GM12878 (cell line): ENCODE measurements at regions not wholly inside any gene's neighbourhood (a gene's known extent, or its start where the extent isn't known, plus 50 kb on each side); places are given as distances from the start of the nearest gene placed in this dataset.

Experiments
- ATAC-seq: fragments of 200-7000 bp; cut with Tn5 transposase; 3 replicates; pipeline ENCODE4 v1.9.1; 2020; ENCODE audit warnings: mild to moderate bottlenecking, moderate library complexity
- BruUV-seq: library from RNA; stranded (reverse); fragments of 400-500 nt; replicated peaks from 2 replicates; lab custom pipeline; 2021; lab: Mats Ljungman, UMichigan
- CTCF ChIA-PET: fragments of 300-600 bp; sonication (Branson Sonifier 250); formaldehyde crosslinking; extraction: SDS; loops from one replicate; lab custom pipeline; 2021; ENCODE audit warnings: inconsistent platforms; lab: Yijun Ruan, JAX
- POLR2A ChIA-PET: fragments of 350-600 bp; formaldehyde crosslinking; extraction: SDS; loops from one replicate; lab custom pipeline; 2021; ENCODE audit warnings: inconsistent platforms; lab: Charles Lee
- RAD21 ChIA-PET: fragments of 300-600 bp; sonication (Branson Sonifier 250); formaldehyde crosslinking; loops from one replicate; lab custom pipeline; 2023; ENCODE audit warnings: antibody characterized with exemption; ENCODE audit not compliant: unreplicated experiment; lab: Charles Lee
- SMC1A ChIA-PET: fragments of 300-600 bp; sonication (Branson Sonifier 250); formaldehyde crosslinking; loops from one replicate; lab custom pipeline; 2023; ENCODE audit not compliant: unreplicated experiment, uncharacterized antibody; lab: Charles Lee
- DNase-seq: peaks from one replicate; pipeline ENCODE4 v3.0.0-alpha.2; 2011; ENCODE audit warnings: low read depth, low spot score
- FAIRE-seq: peaks from 3 replicates; lab custom pipeline; 2011; peaks lifted over from hg19 to GRCh38; lab: Jason Lieb, UNC
- H2AFZ ChIP-seq: 2 replicates; pipeline ENCODE4 v1.6.0; 2011; ENCODE audit warnings: low read depth, low read length, control low read depth; ENCODE audit not compliant: control insufficient read depth
- H3K27ac ChIP-seq: 2 replicates; pipeline ENCODE4 v1.5.1; 2011; ENCODE audit warnings: control low read depth; ENCODE audit not compliant: control insufficient read depth, insufficient read depth
- H3K27me3 ChIP-seq, 2 experiments: replicated peaks in 1 of 2; 2 replicates each; pipeline versions ENCODE4 v1.6.0 to v1.6.1; 2011; ENCODE audit warnings: low read length in 1 of 2; ENCODE audit not compliant: control insufficient read depth in 2 of 2, insufficient read depth in 2 of 2
- H3K36me3 ChIP-seq, 2 experiments: 2 replicates each; pipeline ENCODE4 v1.5.1; 2011; ENCODE audit warnings: low read length in 1 of 2; ENCODE audit not compliant: control insufficient read depth in 2 of 2, insufficient read depth in 2 of 2
- H3K4me1 ChIP-seq: 2 replicates; pipeline ENCODE4 v1.6.1; 2011; ENCODE audit warnings: mild to moderate bottlenecking, low read length, moderate library complexity, mixed read lengths; ENCODE audit not compliant: control insufficient read depth, insufficient read depth
- H3K4me2 ChIP-seq: 2 replicates; pipeline ENCODE4 v1.6.0; 2011; ENCODE audit warnings: control low read depth; ENCODE audit not compliant: control insufficient read depth, insufficient read depth
- H3K4me3 ChIP-seq: fragments of 200-600 bp; sonication (generic); 2 replicates; pipeline ENCODE4 v1.5.1; 2016
- H3K79me2 ChIP-seq: 2 replicates; pipeline ENCODE4 v1.6.0; 2011; ENCODE audit warnings: low read length; ENCODE audit not compliant: control insufficient read depth, insufficient read depth
- H3K9ac ChIP-seq: 2 replicates; pipeline ENCODE4 v1.8.0; 2011; ENCODE audit warnings: low read length, control low read depth, mixed read lengths; ENCODE audit not compliant: control insufficient read depth, insufficient read depth
- H3K9me3 ChIP-seq: replicated peaks from 3 replicates; pipeline ENCODE4 v1.5.1; 2011; ENCODE audit warnings: mild to moderate bottlenecking, low read length; ENCODE audit not compliant: control insufficient read depth, insufficient read depth
- H4K20me1 ChIP-seq: 2 replicates; pipeline ENCODE4 v1.6.0; 2011; ENCODE audit not compliant: control insufficient read depth, insufficient read depth
- BHLHE40 ChIP-seq, 2 experiments: fragments of 450-650 bp in 1 of 2; IDR thresholded peaks; 2 replicates each; pipeline ENCODE4 v1.6.1; 2011 to 2017; ENCODE audit warnings: low read depth in 2 of 2, borderline replicate concordance in 1 of 2, improper control_type of control experiment in 1 of 2, low read length in 1 of 2, mild to moderate bottlenecking in 1 of 2
- BRCA1 ChIP-seq: IDR thresholded peaks from 2 replicates; pipeline ENCODE4 v1.6.1; 2011; ENCODE audit warnings: low read depth, low read length, improper control_type of control experiment
- CHD1 ChIP-seq: IDR thresholded peaks from 2 replicates; pipeline ENCODE4 v1.6.1; 2012; ENCODE audit warnings: low read depth, low read length, improper control_type of control experiment
- EED ChIP-seq: sonication (generic); IDR thresholded peaks from 2 replicates; pipeline ENCODE4 v1.6.1; 2016; ENCODE audit warnings: antibody characterized with exemption, low read depth
- ETV6 ChIP-seq, 2 experiments: fragments of 450-650 bp in 1 of 2; IDR thresholded peaks in 1 of 2; conservative IDR thresholded peaks in 1 of 2; 2 replicates each; pipeline ENCODE4 v1.6.1; 2014; ENCODE audit warnings: antibody characterized with exemption in 1 of 2, borderline replicate concordance in 1 of 2, low read depth in 1 of 2, mild to moderate bottlenecking in 1 of 2, moderate library complexity in 1 of 2
- HDAC6 ChIP-seq: fragments of 200-600 bp; sonication (generic); IDR thresholded peaks from one replicate; pipeline ENCODE4 v1.8.0; 2017; ENCODE audit warnings: antibody characterized with exemption; ENCODE audit not compliant: unreplicated experiment
- KLF5 ChIP-seq: fragments of 450-650 bp; IDR thresholded peaks from 2 replicates; pipeline ENCODE4 v1.6.1; 2014; ENCODE audit warnings: mild to moderate bottlenecking; ENCODE audit not compliant: partially characterized antibody
- MAX ChIP-seq: IDR thresholded peaks from 2 replicates; pipeline ENCODE4 v1.6.1; 2012; ENCODE audit warnings: low read depth, low read length, improper control_type of control experiment
- NFXL1 ChIP-seq: fragments of 450-650 bp; IDR thresholded peaks from 2 replicates; pipeline ENCODE4 v1.6.1; 2017; ENCODE audit warnings: antibody characterized with exemption, mild to moderate bottlenecking, borderline replicate concordance
- NFYA ChIP-seq: IDR thresholded peaks from 2 replicates; pipeline ENCODE4 v1.6.1; 2011; ENCODE audit warnings: low read depth, mild to moderate bottlenecking, low read length, improper control_type of control experiment, borderline replicate concordance
- NRF1 ChIP-seq: conservative IDR thresholded peaks from 2 replicates; pipeline ENCODE4 v1.6.1; 2011; ENCODE audit warnings: mild to moderate bottlenecking, low read depth, low read length, improper control_type of control experiment
- POLR2AphosphoS2 ChIP-seq: IDR thresholded peaks from 2 replicates; pipeline ENCODE4 v1.6.1; 2011; ENCODE audit warnings: low read depth, mild to moderate bottlenecking, low read length, improper control_type of control experiment, moderate library complexity
- POU2F2 ChIP-seq: IDR thresholded peaks from 3 replicates; pipeline ENCODE4 v1.6.1; 2011; ENCODE audit warnings: low read depth, mild to moderate bottlenecking, low read length, borderline replicate concordance
- RELB ChIP-seq: fragments of 450-650 bp; IDR thresholded peaks from 2 replicates; pipeline ENCODE4 v1.6.1; 2017; ENCODE audit warnings: low read depth, mild to moderate bottlenecking, moderate library complexity
- SUZ12 ChIP-seq: fragments of 200-600 bp; sonication (generic); IDR thresholded peaks from one replicate; pipeline ENCODE4 v1.6.1; 2018; ENCODE audit warnings: antibody characterized with exemption, mild to moderate bottlenecking; ENCODE audit not compliant: unreplicated experiment
- WRNIP1 ChIP-seq: IDR thresholded peaks from 2 replicates; pipeline ENCODE4 v1.6.1; 2011; ENCODE audit warnings: low read depth, low read length, improper control_type of control experiment, borderline replicate concordance
- YBX1 ChIP-seq: fragments of 450-650 bp; IDR thresholded peaks from 2 replicates; pipeline ENCODE4 v1.6.1; 2016; ENCODE audit warnings: antibody characterized with exemption
- ZBTB4 ChIP-seq: fragments of 450-650 bp; formaldehyde crosslinking; IDR thresholded peaks from 2 replicates; pipeline ENCODE4 v1.4.0; 2022; ENCODE audit warnings: mild to moderate bottlenecking, moderate library complexity
- WGBS: methylation state at CpG from one replicate; pipeline ENCODE4 v1.1.6; 2016; ENCODE audit warnings: low lambda C conversion rate; ENCODE audit not compliant: insufficient replicate concordance, insufficient coverage; ENCODE audit errors: missing lambda C conversion rate; 5-methylcytosine and 5-hydroxymethylcytosine counted together
- in situ Hi-C: fragments of 300-500 bp; cut with MboI; formaldehyde crosslinking; loops from 9 replicates; pipeline ENCODE4 v1.14.3; 2018; ENCODE audit warnings: mixed read lengths
- intact Hi-C: fragments of 100-400 bp; cut with micrococcal nuclease; formaldehyde crosslinking; loops from one replicate; pipeline ENCODE4 v1.14.2; 2022; ENCODE audit not compliant: unreplicated experiment

- TF ChIP-seq ZBTB4 (CRISPR knock-in tag) (no peak), KLF5 (no peak), NRF1 (no peak), NFYA (no peak), POU2F2 (no peak), BHLHE40 (IDR thresholded peaks at IDR 0.05; ENCODE audit: borderline replicate concordance in 1 of 2, low read depth in 2 of 2, low read length in 1 of 2) (no peak), HDAC6 (no peak)
Observed at GRCh38 chr1:183720028-183720427, 66.9 kb upstream of the APOBEC4 start (continued).

- RAD21 ChIA-PET = no interaction called here
- DNase-seq (no peak), ATAC-seq (no peak), FAIRE-seq (no peak)
- no peaks in the 10 kb centered on the region for H3K27me3 ChIP-seq
- SMC1A ChIA-PET = interaction anchor here (1.2 to 2.0 kb wide), 3 partner anchors 12 to 197 kb away, joined by 3 to 5 read pairs (median 3); no protein-coding TSS in a partner anchor
- 36% methylated on average over 2 of the region's 2 CpGs for WGBS
- H3K4me3 ChIP-seq = no peak overlapping the region
- no peak overlapping the region for H3K9ac ChIP-seq
- no peak overlapping the region for H3K27ac ChIP-seq
- H3K36me3 ChIP-seq = no peaks in the 10 kb centered on the region
- CTCF ChIA-PET = interaction anchor here (1.1 kb wide), 1 partner anchor 47 kb away, joined by 5 read pairs; no protein-coding TSS in a partner anchor
- H3K9me3 ChIP-seq = no peaks in the 10 kb centered on the region
- POLR2A ChIA-PET = no interaction called here
- no peak overlapping the region for H3K4me2 ChIP-seq
- no peaks in the 10 kb centered on the region for H4K20me1 ChIP-seq
- no peak overlapping the region for H2AFZ ChIP-seq
- no peaks in the 10 kb centered on the region for H3K4me1 ChIP-seq
- H3K79me2 ChIP-seq = no peaks in the 10 kb centered on the region
- BruUV-seq = no TSS peak
- in situ Hi-C loops = no loop called here
- intact Hi-C loops = no loop called here
- TF ChIP-seq SUZ12 (no peak), WRNIP1 (no peak), ETV6 (conservative IDR thresholded peaks at IDR 0.05 in 1 of 2, IDR thresholded peaks at IDR 0.05 in 1 of 2; ENCODE audit: borderline replicate concordance in 1 of 2, low read depth in 1 of 2) (no peak), BHLHE40 (IDR thresholded peaks at IDR 0.05; ENCODE audit: borderline replicate concordance in 1 of 2, low read depth in 2 of 2, low read length in 1 of 2) (no peak), NFXL1 (no peak), CHD1 (no peak), POLR2AphosphoS2 (no peak), RELB (no peak), BRCA1 (no peak), MAX (no peak), EED (no peak), YBX1 (no peak)
Observed at GRCh38 chr1:183719289-183719688, 66.2 kb upstream of the APOBEC4 start.
